ENCODE measurements at regions not wholly inside any gene's neighbourhood (a gene's known extent, or its start where the extent isn't known, plus 50 kb on each side); places are given as distances from the start of the nearest gene placed in this dataset.

DNA sequence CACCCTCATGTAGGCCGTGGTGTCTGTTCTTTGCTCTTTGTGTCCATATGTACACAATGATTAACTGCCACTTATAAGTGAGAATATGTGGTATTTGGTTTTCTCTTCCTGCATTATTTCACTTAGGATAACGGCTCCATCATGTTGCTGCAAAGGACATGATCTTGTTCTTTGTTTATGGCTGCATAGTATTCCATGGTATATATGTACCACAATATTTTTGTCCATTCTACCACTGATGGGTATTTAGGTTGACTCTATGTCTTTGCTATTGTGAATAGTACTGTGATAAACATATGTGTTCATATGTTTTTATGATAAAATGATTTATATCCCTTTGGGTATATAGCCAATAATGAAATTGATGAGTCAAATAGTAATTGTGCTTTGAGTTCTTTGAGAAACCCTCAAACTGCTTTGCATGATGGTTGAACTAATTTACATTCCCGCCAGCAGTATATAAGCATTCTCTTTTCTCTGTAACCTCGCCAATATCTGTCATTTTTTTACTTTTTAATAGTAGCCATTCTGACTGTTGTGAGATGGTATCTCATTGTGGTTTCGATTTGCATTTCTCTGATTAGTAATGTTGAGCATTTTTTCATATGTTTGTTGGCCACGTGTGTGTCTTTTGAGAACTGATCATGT is 174.4 kb upstream of the NT5E start:
- TF ChIP-seq CTCF (conservative IDR thresholded peaks at IDR 0.05 in 1 of 2, IDR thresholded peaks at IDR 0.05 in 1 of 2; ENCODE audit: extremely low read depth in 1 of 2, insufficient read depth in 1 of 2, low read depth in 1 of 2, low read length in 2 of 2) (no peak), EZH2 (IDR thresholded peaks at IDR 0.05; ENCODE audit: borderline replicate concordance, low read length) (no peak)
